Activated gamma-delta T cell treated with anti-CD3 and anti-CD28 coated beads, Interleukin-2, amount 50 U/mL, for 16 hours (primary cell): ENCODE measurements at regions not wholly inside any gene's neighbourhood (a gene's known extent, or its start where the extent isn't known, plus 50 kb on each side); places are given as distances from the start of the nearest gene placed in this dataset.
"Not testable (repeated sequence)": the region's sequence is repeated elsewhere in the genome, so short reads cannot be mapped to it uniquely, and the experiment has no call there.

Experiments used
- DNase-seq: peaks from one replicate; pipeline ENCODE4 v3.0.0-alpha.2; 2020; ENCODE audit warnings: low read depth

DNA sequence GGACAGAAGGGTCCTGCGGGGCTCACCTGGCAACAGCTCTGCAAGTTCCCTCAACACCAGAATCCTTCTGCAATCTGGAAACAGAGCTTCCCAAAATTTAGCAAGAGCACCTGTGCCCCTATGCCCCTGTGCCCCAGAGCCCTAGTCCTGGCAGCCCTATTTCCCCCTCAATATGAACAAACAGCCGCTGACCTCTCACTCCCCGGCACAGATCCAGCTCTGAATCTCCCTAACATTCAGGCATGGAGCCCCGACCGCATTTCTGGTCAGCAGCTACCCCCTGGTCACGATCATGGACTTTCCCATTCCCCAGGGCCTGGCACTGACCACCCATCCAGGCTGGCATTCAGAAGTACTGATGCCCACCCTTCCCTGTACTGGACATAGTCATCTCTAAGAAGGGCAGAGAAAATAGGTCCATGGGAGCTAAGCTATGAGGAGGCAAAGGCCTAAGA is 110.8 kb upstream of the SMURF2 start:
- no peak for DNase-seq

DNA sequence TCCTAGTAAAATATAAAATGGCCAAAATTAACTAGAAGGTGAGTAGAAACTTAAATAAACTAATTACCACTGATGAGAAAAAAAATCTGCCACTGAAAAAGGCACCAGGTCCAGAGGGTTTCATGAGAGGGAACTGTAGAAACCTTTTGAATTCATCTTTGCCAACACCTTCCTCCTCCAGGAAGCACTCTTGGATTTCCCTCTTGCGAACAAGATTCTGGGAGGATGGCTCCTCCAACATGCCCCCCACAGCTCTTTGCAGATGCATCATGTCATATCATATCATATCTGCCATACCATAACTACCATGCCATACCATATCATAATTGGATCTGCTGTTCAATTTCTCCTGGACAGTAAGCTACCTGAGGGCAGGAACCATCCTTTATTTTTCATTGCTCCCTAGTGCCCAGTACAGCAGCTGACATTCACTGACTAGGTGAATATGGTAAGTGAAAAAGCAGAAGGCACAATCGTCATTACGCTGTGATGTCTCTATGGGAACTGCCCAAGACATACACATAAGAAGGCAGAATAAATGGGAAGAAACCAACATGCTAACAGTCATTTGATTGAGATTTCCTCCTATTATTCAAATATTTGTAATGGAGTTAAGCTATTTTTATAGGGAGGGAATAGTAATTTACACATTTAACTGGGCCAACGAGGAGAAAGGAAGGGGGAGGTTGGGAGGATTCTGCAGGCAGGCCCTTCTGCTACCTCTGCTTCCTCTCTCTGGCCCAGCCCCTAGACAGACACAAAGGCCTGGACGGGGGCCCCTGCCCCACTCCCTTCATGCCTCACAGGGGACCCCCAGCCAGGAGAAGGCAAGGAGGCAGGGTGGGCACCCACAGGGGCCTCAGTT is 110.1 kb upstream of the SMURF2 start:
- DNase-seq = no peak

DNA sequence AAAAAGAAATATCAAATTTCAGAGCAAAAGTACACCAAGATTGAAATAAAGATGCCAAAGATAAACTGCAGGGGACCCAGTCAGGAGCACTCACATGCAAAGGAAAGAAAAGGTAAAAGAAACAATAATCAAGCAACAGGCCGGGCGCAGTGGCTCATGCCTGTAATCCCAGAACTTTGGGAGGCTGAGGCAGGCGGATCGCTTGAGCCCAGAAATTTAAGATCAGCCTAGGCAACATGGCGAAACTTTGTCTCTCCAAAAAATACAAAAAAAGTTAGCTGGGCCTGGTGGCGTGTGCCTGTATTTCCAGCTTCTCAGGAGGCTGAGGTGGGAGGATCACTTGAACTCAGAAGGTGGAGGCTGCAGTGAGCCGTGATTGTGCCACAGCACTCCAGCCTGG is 107.6 kb upstream of the SMURF2 start:
- DNase-seq = no peak

DNA sequence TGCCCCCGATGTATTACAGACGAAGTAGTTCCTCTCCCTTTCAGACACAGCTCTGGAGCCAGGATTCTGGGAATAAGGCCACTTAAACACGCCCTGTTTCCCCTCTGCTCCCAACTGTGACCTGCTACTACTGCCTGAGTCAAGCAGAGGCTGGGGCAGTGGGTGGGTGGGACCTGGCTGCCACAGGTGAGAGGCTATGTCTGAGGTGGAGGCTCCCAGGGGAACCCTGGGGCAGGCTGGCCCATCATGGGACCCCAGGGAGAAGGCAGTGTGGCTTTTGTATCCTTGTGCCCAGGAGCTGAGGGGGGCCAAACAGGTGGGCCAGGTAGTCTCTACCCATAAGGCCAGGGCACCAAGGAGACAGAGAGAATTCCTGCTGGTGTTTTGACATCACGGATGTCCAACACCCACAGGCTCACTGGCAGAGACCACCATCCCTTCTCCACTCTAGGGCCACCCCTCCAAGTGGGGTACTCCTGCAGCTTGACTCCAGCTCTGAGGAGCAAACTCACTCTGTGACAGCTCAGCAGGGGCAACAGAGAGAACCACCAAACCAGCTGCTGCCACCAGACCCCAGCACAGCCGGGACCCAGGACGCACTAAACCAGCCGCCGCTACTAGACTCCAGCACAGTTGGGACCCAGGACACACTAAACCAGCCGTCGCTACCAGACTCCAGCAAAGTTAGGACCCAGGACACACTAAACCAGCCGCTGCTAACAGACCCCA is 105.3 kb upstream of the SMURF2 start:
- DNase-seq = no peak

DNA sequence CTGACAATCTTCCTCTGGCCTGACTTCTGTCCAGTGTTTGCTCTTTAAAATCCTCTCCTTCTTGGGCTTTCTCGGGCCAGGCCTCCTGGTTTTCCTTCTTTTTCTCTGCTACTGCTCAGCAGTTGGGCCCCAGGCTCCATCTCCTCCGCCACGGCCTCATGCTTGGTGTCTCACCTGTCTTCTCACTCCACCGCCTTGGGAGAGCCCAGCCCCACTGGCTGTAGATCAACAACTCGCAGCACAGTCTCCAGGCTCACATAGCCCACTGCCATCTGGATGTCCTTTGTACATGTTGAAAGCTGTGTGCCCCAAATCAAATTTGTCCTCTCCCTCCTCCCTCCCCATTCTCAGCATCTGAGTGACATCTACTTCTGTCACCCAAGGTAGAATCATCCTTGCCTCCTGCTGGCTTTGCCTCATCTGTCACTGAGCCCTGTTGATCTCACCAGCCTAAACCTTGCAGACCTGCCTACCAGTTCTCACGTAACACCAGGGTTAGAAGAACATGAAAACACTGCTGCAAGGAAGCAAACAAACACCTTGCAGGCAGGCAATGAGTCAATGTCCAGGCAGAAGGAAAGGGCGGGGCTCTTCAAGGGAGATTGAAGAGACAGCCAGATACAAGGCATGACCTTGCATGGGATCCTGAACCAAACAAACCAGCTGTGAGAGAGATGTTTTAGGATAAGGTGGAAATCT is 103.2 kb upstream of the SMURF2 start:
- DNase-seq = no peak

DNA sequence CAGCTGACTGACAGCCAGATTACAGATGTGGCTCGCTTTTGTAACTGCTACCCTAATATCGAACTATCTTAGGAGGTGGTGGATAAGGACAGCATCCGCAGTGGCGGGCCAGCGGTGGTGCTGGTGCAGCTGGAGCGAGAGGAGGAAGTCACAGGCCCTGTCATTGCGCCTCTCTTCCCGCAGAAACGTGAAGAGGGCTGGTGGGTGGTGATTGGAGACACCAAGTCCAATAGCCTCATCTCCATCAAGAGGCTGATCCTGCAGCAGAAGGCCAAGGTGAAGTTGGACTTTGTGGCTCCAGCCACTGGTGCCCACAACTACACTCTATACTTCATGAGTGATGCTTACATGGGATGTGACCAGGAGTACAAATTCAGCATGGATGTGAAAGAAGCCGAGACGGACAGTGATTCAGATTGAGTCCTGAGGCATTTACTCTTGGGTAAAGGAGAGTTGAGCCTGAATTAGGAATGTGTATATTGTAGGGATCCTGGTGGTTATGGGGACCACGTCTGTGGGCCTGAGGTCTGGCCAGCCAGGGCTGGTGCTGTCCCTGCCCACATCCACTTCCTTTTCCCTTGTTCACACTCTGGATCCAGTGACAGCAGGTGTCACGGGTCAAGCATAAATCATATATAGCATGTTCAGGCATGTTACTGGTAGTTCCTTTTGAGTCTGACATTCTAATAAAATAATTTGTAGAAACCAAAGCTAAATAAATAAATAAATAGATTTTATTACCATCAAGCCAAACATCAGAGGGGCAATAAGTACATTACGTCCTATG is 89.0 kb upstream of the SMURF2 start:
- DNase-seq = no peak

DNA sequence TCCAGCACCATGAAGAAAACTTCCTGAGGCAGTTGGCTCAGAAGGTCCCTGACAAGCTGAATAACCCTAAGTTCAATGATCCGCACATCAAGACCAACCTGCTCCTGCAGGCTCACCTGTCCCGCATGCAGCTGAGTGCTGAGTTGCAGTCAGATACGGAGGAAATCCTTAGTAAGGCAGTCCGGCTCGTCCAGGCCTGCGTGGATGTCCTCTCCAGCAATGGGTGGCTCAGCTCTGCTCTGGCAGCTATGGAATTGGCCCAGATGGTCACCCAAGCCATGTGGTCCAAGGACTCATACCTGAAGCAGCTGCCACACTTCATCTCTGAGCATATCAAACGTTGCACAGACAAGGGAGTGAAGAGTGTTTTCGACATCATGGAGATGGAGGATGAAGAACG is 88.4 kb upstream of the SMURF2 start:
- no peak for DNase-seq

DNA sequence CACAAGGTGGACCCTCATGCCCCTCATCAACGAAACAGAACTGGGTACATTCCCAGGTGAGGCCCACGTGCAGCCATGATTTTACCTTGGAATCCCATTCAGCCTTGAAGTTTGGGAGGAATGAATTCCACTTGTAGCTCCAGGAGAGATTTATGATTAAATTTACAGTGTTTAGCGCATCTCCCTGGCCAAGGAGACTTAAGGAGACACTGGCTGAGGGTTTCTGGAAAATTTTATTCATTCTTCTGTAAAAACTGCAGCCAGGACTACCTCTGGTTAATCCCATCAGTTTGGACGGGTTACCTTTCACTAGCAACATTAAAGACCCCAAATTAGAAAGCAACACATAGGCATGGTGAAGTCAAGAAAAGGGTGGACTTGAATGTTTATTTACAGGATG is 87.2 kb upstream of the SMURF2 start:
- no peak for DNase-seq

DNA sequence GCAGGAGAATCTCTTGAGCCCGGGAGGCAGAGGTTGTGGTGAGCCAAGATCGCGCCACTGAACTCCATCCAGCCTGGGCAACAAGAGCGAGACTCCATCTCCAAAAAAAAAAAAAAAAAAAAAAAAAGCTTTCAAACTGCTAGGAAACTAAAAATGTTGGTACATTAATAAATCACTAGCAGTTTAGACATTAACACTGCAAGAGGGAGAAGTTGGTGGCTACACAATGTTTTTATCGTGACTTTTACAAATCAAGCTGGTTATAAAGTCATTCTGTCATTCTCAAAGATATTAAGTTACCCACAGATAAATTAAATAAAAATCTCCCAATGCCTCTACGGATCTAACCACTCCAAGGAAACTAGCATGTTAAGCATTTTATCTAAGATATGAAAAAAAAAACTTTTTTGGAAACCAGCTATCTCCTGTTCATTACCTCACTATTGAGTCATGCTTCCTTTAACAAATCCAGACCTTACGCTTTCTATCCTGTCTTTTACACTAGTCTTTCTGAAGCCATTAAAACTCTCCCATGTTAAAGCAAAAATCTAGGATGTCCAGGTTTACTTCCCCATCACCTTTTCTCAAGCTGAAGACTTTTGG is 85.9 kb upstream of the SMURF2 start:
- no peak for DNase-seq

DNA sequence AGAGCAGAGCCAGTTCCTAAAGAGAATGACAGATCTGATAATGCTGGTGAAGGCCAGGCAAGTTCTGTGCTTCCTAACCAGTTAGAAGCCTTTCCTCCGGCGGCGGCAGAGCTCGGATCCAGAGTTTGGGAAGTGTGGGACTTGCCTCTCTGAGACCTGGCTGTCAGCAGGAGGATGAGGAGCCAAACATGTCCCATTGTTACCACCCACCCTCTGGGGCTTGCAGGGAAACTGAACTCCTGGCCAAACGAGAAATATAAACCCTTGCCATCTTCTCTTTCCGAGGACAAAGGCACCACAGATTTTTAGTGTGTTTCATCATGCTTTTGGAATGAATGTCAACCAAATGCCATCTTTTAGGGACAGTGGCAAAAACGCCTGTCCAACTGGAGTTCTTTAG is 80.2 kb upstream of the SMURF2 start:
- DNase-seq = no peak

DNA sequence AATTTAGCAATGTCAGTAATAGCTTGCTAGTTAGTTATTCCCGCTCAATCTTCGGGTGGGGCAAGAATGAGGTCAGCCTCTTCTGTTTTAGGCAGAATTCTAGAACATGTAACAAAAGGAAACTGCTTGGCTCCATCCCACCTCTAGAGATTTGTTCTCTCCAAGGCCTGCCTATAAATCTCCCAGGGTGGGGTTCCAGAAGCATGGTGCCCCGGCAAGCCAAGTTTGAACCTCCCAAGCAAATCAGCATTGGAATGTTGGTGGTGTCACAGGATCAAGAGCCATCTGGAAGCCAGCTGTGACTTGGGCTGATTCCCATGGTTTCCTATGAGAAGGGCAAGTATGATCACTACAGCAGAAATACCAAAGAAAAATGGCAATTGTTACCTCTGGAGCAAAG is 79.8 kb upstream of the SMURF2 start:
- DNase-seq = not testable (repeated sequence)

DNA sequence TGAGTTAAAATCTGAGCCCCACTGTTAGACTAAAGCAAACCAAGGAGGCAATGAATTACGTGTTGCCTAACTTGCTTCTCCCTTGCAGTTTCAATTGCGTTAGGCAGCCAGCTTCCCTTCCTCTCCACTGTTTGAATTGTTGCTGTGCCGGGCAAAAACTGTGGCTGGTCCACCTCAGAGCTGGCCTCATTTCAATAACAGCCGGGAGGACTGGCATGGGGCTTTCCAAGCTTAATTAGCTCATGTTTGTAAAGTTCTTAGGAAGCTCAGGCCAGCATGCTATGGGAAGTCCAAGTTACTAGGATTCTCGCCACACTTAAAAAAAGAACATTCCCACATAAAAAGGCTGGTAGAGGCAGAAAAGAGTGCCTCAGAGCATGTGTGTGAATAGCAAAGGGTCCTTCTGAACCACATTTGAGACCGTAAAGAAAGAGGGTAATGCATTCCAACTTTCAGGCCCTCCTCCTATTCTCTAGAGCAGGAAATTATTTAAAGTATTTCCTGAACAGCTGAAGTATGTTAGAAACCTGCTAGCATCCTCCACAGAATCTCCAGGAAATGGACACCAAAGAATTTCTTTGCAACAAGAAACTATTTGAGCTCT is 79.0 kb upstream of the SMURF2 start:
- no peak for DNase-seq

DNA sequence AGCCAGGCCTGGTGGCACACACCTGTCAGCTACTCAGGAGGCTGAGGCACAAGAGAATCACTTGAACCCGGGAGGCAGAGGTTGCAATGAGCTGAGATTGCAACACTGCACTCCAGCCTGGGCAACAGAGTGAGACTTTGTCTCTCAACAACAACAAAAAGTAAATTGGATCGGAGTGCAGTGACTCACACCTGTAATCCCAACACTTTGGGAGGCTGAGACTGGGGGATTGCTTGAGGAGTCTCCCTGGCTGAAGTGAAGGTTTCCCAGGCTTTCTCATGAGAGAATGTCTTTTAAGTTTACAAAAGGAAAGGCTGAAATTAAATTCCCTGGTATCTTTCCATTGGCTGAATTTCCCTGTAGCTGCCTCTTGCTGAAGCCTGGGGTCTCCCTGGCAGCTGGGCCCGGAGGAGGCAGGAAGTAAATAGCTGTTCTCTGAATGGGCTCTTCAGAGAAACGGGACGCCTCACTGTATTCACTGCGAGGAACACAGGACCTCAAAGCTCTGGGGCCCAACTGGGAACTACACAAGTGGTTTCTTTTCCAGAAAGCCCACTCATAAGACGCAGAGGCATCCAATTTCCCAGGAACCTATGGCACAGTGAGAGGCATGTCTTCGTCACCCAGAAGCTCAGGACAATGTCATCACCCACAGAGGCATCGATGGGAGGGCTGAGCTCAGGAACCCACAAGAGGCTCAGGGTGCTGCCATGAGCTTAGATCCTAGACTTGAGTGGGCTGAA is 77.4 kb upstream of the SMURF2 start:
- DNase-seq = no peak

DNA sequence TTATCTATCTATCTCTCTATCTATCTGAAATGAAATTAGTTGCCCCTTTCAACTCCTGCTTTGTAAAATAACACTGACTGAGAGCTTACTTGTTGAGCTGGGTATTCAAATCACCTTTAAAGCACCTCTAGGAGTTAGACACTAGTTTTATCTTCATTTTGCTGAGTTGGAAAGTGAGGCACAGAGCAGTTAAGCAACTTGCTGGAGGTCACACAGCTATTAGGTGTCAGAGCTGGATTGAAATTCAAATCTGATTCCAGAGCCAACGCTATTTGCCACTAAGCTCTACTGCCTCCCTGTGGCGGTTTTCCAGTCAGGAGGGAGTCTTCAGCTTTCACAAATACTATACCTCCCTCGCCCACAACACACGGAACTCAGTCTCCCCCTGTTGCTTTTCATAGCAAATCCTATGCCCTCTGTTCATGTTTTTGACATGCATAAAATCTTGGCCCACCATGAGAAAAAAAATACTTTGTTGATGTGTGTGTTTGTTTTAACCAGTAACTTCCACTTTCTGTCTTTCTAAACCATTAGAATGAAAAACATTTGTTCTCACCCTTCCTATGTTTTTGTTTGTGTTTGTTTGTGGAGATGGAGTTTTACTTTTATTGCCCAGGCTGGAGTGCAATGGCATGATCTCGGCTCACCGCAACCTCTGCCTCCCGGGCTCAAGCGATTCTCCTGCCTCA is 74.8 kb upstream of the SMURF2 start:
- DNase-seq = no peak

DNA sequence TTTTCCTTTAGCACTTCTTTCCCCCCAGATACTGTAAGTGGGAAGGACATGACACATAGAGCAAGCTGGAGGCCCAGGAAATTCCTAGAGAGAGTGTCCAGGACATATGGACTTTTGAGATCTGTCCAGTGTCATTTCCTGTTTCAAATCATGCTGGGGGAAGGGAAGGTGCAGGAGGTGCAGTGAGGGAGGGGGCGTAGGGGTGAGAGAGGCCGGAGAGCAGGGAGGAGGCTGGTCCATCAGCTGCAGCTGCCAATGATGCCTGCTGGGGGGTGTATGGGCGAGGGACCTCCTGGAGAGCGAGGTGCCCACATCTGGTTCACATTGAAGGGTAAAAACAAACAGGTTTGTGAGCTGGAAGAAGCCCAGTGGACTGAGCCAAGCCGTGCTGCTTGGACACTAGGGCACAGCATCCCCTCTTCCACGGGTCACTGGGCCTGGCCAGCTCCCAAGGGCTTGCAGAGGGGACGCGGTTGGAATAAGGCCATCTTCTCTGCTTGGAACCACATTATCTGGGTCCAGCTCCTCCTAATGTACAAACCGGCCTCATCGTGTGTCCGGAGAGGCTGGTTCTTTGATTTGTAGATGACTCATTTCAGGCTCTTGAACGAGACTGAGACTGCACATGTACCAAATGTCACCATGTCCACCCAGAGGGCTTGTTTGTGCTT is 70.4 kb upstream of the SMURF2 start:
- DNase-seq = no peak

DNA sequence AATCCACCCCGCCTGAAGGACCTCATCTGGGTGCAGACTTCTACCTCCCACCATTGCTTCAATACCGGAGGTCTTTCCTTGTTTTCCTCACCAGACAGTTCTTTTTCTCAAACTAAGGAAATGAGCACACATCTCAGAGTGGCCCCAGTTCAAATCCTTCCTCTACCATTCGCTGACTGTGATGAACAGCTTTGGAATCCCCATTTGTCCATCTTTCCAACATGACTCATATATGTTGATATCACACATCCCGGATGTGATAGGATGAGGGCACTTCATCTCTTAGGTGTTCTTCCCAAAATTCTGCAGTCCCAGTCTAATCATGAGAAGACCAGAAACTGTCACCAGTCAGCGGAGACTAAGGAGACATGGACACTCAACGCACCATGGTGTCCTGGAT is 67.9 kb upstream of the SMURF2 start:
- not testable (repeated sequence) for DNase-seq

DNA sequence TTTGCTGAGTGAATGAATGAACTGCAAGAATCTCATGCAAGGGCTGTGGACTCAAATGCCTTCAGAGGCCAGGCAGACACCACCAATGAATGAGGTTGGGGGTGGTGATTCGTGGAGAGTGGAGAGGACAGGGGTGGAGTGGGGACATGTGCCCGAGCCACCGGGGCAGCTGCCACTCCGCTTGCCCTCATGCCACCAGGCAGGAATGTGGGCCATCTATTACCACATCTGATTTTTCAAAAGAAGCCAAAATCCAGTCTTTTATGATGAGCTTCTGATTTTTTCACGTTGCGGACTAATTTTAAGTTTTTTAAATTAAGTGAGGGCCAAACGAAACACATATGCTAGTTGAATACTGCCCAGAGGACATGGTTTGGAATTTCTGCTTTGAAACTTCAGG is 67.1 kb upstream of the SMURF2 start:
- DNase-seq = no peak

DNA sequence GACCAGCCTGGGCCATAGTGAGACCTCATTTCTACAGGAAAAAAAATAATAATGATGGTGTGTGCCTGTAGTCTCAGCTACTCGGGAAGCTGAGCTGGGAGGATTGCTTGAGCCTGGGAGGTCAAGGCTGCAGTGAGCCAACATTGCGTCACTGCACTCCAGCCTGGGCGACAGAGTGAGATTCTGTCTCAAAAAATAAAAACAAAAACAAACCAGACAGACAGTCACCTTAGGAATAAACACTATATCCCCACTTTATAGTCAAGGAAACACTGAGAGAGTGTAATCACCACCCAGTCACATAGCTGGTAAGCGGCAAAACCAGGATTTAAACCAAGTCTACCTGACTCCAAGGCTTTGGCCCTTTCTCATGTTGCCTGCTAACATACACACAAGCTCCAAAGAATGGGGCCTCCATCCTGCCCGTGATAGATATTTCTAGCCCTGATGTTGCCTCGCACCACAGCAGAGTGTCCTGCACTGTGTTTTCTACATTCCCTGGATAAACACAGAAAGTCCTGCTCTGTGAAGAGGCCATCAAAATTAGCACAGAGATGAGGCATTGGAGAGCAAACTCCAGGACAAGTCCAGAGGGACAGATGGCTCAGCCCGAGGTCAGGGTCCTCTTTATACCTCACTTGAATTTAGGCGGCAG is 66.1 kb upstream of the SMURF2 start:
- DNase-seq = no peak

DNA sequence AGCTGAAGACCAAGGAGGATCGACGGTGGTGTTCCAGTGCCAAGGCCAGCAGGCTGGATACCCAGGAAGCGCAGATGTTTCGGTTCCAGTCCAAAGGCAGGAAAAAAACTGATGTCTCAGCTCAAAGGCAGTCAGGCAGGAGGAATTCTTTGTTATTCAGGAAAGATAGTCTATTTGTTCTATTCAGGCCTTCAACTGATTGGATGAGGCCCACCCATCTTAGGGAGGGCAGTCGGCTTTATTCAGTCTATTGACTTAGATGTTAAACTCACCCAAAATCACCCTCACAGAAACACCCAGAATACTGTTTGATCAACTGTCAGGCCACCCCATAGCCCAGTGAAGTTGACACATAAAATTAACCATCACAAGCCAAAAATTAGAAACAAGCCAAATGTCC is 63.9 kb upstream of the SMURF2 start:
- not testable (repeated sequence) for DNase-seq
